ENCODE measurements at regions not wholly inside any gene's neighbourhood (a gene's known extent, or its start where the extent isn't known, plus 50 kb on each side); places are given as distances from the start of the nearest gene placed in this dataset.

- H4K20me1 ChIP-seq (replicated peaks; ENCODE audit: control insufficient read depth, insufficient read depth, low read length): no peaks in the 10 kb centered on the region
- H2AFZ ChIP-seq (ENCODE audit: low read depth, low read length): no peak overlapping the region
- H3K9ac ChIP-seq (ENCODE audit: insufficient read depth in 1 of 2, low read depth in 2 of 2, low read length in 2 of 2): no peak overlapping the region
- ChIA-PET CTCF (ENCODE audit: low intra/inter-chr PET ratio) (no interaction called here), POLR2A (no interaction called here)
- in situ Hi-C loops (cut with MboI): no loop called here
- H3K36me3 ChIP-seq (ENCODE audit: control insufficient read depth, insufficient read depth, low read length): no peaks in the 10 kb centered on the region
- BruUV-seq (replicated peaks): no TSS peak
- no peaks in the 10 kb centered on the region for H3K9me1 ChIP-seq (ENCODE audit: control insufficient read depth, insufficient read depth, low read length)
- WGBS (ENCODE audit: insufficient coverage, low coverage, missing lambda C conversion rate): 4% methylated on average over 4 of the region's 4 CpGs
- H3K9me3 ChIP-seq (replicated peaks; ENCODE audit: control insufficient read depth, insufficient read depth, low read depth, low read length): no peaks in the 10 kb centered on the region
- H3K79me2 ChIP-seq (ENCODE audit: control insufficient read depth, insufficient read depth, low read length): no peaks in the 10 kb centered on the region
- no peaks in the 10 kb centered on the region for H3K27me3 ChIP-seq (ENCODE audit: control insufficient read depth in 2 of 2, insufficient read depth in 2 of 2, low read length in 2 of 2)
- no peak overlapping the region for H3K4me2 ChIP-seq (ENCODE audit: insufficient read depth, low read length)
- TF ChIP-seq TEAD2 (tag; IDR thresholded peaks at IDR 0.05) (no peak), KAT2B (IDR thresholded peaks at IDR 0.05; ENCODE audit: low read depth, low read length) (no peak), HDAC6 (IDR thresholded peaks at IDR 0.05; ENCODE audit: low read depth, low read length) (no peak), CUX1 (CRISPR knock-in tag; IDR thresholded peaks at IDR 0.05) (no peak), KAT8 (IDR thresholded peaks at IDR 0.05; ENCODE audit: low read depth) (no peak), NR2F6 (CRISPR knock-in tag; IDR thresholded peaks at IDR 0.05) (no peak), PHF21A (IDR thresholded peaks at IDR 0.05; ENCODE audit: borderline replicate concordance, low read depth) (no peak), MBD1 (CRISPR knock-in tag; IDR thresholded peaks at IDR 0.05) (no peak), MCM7 (IDR thresholded peaks at IDR 0.05) (no peak), ZNF644 (tag; IDR thresholded peaks at IDR 0.05; ENCODE audit: low read depth) (no peak), HBP1 (CRISPR knock-in tag; IDR thresholded peaks at IDR 0.05) (no peak), CTBP1 (IDR thresholded peaks at IDR 0.05; ENCODE audit: borderline replicate concordance) (no peak)
- no peak overlapping the region for H3K27ac ChIP-seq (ENCODE audit: extremely low read depth, low read depth, low read length)
- H3K4me1 ChIP-seq (replicated peaks in 1 of 2; ENCODE audit: control insufficient read depth in 2 of 2, insufficient read depth in 2 of 2, low read length in 2 of 2): no peaks in the 10 kb centered on the region
- intact Hi-C loops (cut with micrococcal nuclease): no loop called here
- FAIRE-seq (no peak), DNase-seq (ENCODE audit: extremely low read depth in 1 of 4, low spot score in 3 of 4) (no peak), ATAC-seq (no peak)
- H3K4me3 ChIP-seq: no peak overlapping the region
These were observed 240.7 kb downstream of the C4orf33 start for GRCh38 chr4:129336457-129337227.
